ENCODE measurements at regions not wholly inside any gene's neighbourhood (a gene's known extent, or its start where the extent isn't known, plus 50 kb on each side); places are given as distances from the start of the nearest gene placed in this dataset.

GRCh38 chr11:127108838-127109237, 108.3 kb upstream of the KIRREL3 start:
- Histone ChIP-seq H4K5ac (ENCODE audit: low read depth, low read length) (no peak overlapping the region), H2AFZ (replicated peaks; ENCODE audit: low read length, poor library complexity) (no peak overlapping the region), H2BK20ac (ENCODE audit: low read depth, low read length) (no peak overlapping the region), H2AK5ac (ENCODE audit: low read depth, low read length) (no peak overlapping the region), H3K27me3 (ENCODE audit: control insufficient read depth, insufficient read depth, low read length) (peaks cover 44% of the 10 kb centered on the region), H3K23ac (ENCODE audit: low read depth, low read length) (no peak overlapping the region), H2BK5ac (ENCODE audit: low read depth, low read length, poor library complexity, severe bottlenecking) (no peak overlapping the region), H2BK120ac (ENCODE audit: low read depth, low read length) (no peak overlapping the region), H3K9ac (ENCODE audit: low read depth, low read length) (no peak overlapping the region), H3K9me3 (ENCODE audit: control insufficient read depth, insufficient read depth, low read length) (no peaks in the 10 kb centered on the region), H3K18ac (ENCODE audit: low read depth, low read length) (no peak overlapping the region), H3K4ac (ENCODE audit: low read depth, low read length) (no peak overlapping the region), H4K20me1 (ENCODE audit: insufficient read depth, low read length) (no peaks in the 10 kb centered on the region), H3K27ac (ENCODE audit: insufficient read depth, low read length) (no peak overlapping the region), H4K8ac (ENCODE audit: low read depth in 2 of 2, low read length in 2 of 2) (no peak overlapping the region), H3K36me3 (ENCODE audit: control insufficient read depth, insufficient read depth, low read length) (no peaks in the 10 kb centered on the region), H4K91ac (ENCODE audit: insufficient read depth, low read depth, low read length) (no peak overlapping the region), H3K14ac (replicated peaks; ENCODE audit: low read depth, low read length) (no peak overlapping the region), H2AK9ac (replicated peaks; ENCODE audit: low read depth, low read length, poor library complexity) (no peak overlapping the region), H3K4me3 (ENCODE audit: insufficient read depth, low read depth, low read length) (no peak overlapping the region), H3K56ac (ENCODE audit: extremely low read depth, insufficient read depth, low read length) (no peak overlapping the region), H3K4me2 (ENCODE audit: low read depth, low read length) (no peak overlapping the region), H3K4me1 (ENCODE audit: control insufficient read depth, insufficient read depth, low read length) (no peaks in the 10 kb centered on the region), H3K9me1 (ENCODE audit: insufficient read depth, low read length) (no peaks in the 10 kb centered on the region; the same call in 1 of the 2 replicates), H3K79me1 (ENCODE audit: low read depth in 1 of 2, low read length in 2 of 2) (no peaks in the 10 kb centered on the region), H2BK15ac (ENCODE audit: low read depth, low read length) (no peak overlapping the region)
- ChIA-PET POLR2A (ENCODE audit: unreplicated experiment) (no interaction called here), CTCF (no interaction called here)
- no CpG with 5 or more reads among the region's 3 CpGs for WGBS, 2 experiments (ENCODE audit: extremely low coverage in 2 of 2, insufficient read length in 1 of 2)
- BruUV-seq (replicated peaks): no TSS peak
- ATAC-seq (ENCODE audit: low read depth) (no peak), DNase-seq (no peak)
- no peak for TF ChIP-seq CTCF (conservative IDR thresholded peaks at IDR 0.05; ENCODE audit: low read depth, low read length)
- peak; percentile 71 for TF ChIP-seq MAFK (IDR thresholded peaks at IDR 0.05; ENCODE audit: low read depth, low read length)
- no peak for TF ChIP-seq FOS (IDR thresholded peaks at IDR 0.05; ENCODE audit: low read depth, low read length)
- TF ChIP-seq RAD21 (IDR thresholded peaks at IDR 0.05; ENCODE audit: low read length): no peak
- no peak for TF ChIP-seq SMC3 (IDR thresholded peaks at IDR 0.05; ENCODE audit: low read depth, low read length)
- TF ChIP-seq POLR2A (IDR thresholded peaks at IDR 0.05; ENCODE audit: low read depth, low read length): no peak
- in situ Hi-C loops (cut with MboI; ENCODE audit: low sequenced_read_pairs): no loop called here
- intact Hi-C loops (cut with micrococcal nuclease): no loop called here
- dilution Hi-C loops (cut with HindIII; ENCODE audit: low sequenced_read_pairs, unreplicated experiment): no loop called here
